ENCODE measurements at regions not wholly inside any gene's neighbourhood (a gene's known extent, or its start where the extent isn't known, plus 50 kb on each side); places are given as distances from the start of the nearest gene placed in this dataset.

GRCh38 chr1:218703836-218704235 is 358.7 kb downstream of the TGFB2 start:
- no TSS peak for BruUV-seq (replicated peaks)

GRCh38 chr1:218705391-218705790 is 360.3 kb downstream of the TGFB2 start:
- peak overlapping the region; percentile 17 for H3K4me3 Mint-ChIP-seq (ENCODE audit: low read depth, unreplicated experiment)
- intact Hi-C loops (cut with micrococcal nuclease; ENCODE audit: unreplicated experiment), result loop anchor here (5.0 to 10.0 kb wide), 5 partner anchors 57 to 469 kb away; partner anchors contain the start of genes LYPLAL1 and TGFB2
- peaks cover 6% of the 10 kb centered on the region for H3K9me3 Mint-ChIP-seq (ENCODE audit: low read depth, unreplicated experiment)
- BruUV-seq (replicated peaks), result no TSS peak
- peaks cover 17% of the 10 kb centered on the region for H3K36me3 Mint-ChIP-seq (ENCODE audit: insufficient read depth, unreplicated experiment)
- DNase-seq, result peak; percentile 36
- peak overlapping the region; percentile 96 for H3K27ac Mint-ChIP-seq (ENCODE audit: unreplicated experiment)
- peaks cover 62% of the 10 kb centered on the region for H3K4me1 Mint-ChIP-seq (ENCODE audit: low read depth, unreplicated experiment)
- CTCF ChIA-PET, result interaction anchor here (0.5 to 3.1 kb wide), 7 partner anchors 9 to 1108 kb away, joined by 3 to 21 read pairs (median 4); no protein-coding TSS in a partner anchor
- H3K27me3 Mint-ChIP-seq (ENCODE audit: unreplicated experiment), result no peaks in the 10 kb centered on the region
- TF ChIP-seq, protein P1, sequence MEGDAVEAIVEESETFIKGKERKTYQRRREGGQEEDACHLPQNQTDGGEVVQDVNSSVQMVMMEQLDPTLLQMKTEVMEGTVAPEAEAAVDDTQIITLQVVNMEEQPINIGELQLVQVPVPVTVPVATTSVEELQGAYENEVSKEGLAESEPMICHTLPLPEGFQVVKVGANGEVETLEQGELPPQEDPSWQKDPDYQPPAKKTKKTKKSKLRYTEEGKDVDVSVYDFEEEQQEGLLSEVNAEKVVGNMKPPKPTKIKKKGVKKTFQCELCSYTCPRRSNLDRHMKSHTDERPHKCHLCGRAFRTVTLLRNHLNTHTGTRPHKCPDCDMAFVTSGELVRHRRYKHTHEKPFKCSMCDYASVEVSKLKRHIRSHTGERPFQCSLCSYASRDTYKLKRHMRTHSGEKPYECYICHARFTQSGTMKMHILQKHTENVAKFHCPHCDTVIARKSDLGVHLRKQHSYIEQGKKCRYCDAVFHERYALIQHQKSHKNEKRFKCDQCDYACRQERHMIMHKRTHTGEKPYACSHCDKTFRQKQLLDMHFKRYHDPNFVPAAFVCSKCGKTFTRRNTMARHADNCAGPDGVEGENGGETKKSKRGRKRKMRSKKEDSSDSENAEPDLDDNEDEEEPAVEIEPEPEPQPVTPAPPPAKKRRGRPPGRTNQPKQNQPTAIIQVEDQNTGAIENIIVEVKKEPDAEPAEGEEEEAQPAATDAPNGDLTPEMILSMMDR (IDR thresholded peaks at IDR 0.05; ENCODE audit: unreplicated experiment), result no peak

More at GRCh38 chr1:218703836-218704235, 358.7 kb downstream of the TGFB2 start:
- CTCF ChIA-PET, result no interaction called here
- TF ChIP-seq, protein P1 (IDR thresholded peaks at IDR 0.05; ENCODE audit: unreplicated experiment), result no peak
- intact Hi-C loops (cut with micrococcal nuclease; ENCODE audit: unreplicated experiment), result loop anchor here (10.0 kb wide), 1 partner anchor 471 kb away; the partner anchor contains the start of gene LYPLAL1
- H3K4me3 Mint-ChIP-seq (ENCODE audit: low read depth, unreplicated experiment), result no peak overlapping the region
- H3K27ac Mint-ChIP-seq (ENCODE audit: unreplicated experiment), result no peak overlapping the region
- H3K27me3 Mint-ChIP-seq (ENCODE audit: unreplicated experiment), result no peaks in the 10 kb centered on the region
- H3K36me3 Mint-ChIP-seq (ENCODE audit: insufficient read depth, unreplicated experiment), result peaks cover 17% of the 10 kb centered on the region
- peaks cover 59% of the 10 kb centered on the region for H3K4me1 Mint-ChIP-seq (ENCODE audit: low read depth, unreplicated experiment)
- DNase-seq, result no peak
- H3K9me3 Mint-ChIP-seq (ENCODE audit: low read depth, unreplicated experiment), result peaks cover 10% of the 10 kb centered on the region

DNA sequence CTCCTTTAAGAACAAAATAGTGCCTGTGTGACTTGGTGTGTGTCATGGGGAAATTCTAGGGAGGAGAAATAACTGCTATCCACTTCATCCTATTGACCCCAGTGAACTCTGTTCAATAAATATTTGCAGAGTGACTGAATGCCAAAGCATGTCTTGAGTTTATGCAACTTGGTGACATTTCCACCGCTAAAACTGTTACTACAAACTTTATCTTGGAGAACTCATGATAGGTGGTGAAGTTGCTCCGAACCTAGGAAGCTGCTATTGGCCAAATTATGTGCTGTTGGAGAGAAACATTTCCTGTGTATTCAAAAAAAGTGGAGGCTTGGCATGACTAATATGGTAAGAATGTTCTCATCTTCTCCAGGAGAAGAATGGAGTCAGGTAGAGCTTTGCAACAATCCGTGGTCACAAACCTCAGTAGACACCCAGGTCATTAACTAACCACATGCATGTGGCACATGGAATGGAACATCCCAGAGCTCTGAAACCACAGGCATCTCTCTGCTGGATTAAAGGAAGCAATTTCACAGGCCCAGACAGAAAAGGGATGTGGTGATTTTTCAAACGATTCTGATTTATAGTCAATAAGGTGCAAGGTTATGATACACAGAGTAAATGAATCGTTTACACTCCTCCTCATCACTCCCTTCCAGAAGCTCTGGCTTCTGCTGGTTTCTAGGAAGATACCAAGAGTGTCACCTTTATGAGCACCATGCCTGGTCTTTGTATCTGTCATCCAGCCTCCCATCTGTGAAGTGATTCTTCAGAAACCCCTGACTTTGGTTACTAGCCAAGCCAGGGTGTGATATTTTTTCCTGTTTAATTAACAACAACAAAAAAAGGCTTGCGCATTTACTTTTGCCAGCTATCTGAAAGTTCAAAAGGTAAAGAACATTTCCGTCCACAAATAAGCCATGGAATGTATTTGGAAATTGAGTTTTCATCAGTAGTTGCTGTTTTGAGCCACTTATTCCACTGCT is 361.1 kb downstream of the TGFB2 start:
- CTCF ChIA-PET, result interaction anchor here (0.6 to 3.1 kb wide), 15 partner anchors 8 to 1107 kb away, joined by 3 to 21 read pairs (median 3); partner anchors contain the start of gene TGFB2
- no TSS peak for BruUV-seq (replicated peaks)
- peak overlapping the region; percentile 17 for H3K4me3 Mint-ChIP-seq (ENCODE audit: low read depth, unreplicated experiment)
- no peaks in the 10 kb centered on the region for H3K27me3 Mint-ChIP-seq (ENCODE audit: unreplicated experiment)
- H3K36me3 Mint-ChIP-seq (ENCODE audit: insufficient read depth, unreplicated experiment), result peaks cover 17% of the 10 kb centered on the region
- peaks cover 62% of the 10 kb centered on the region for H3K4me1 Mint-ChIP-seq (ENCODE audit: low read depth, unreplicated experiment)
- intact Hi-C loops (cut with micrococcal nuclease; ENCODE audit: unreplicated experiment), result loop anchor here (1.0 to 10.0 kb wide), 12 partner anchors 56 to 469 kb away; partner anchors contain the start of genes LYPLAL1 and TGFB2
- peak overlapping the region; percentile 96 for H3K27ac Mint-ChIP-seq (ENCODE audit: unreplicated experiment)
- TF ChIP-seq, protein P1 (IDR thresholded peaks at IDR 0.05; ENCODE audit: unreplicated experiment), result no peak
- H3K9me3 Mint-ChIP-seq (ENCODE audit: low read depth, unreplicated experiment), result peaks cover 5% of the 10 kb centered on the region
- peak; percentile 82 for DNase-seq

GRCh38 chr1:218711001-218711400 is 365.9 kb downstream of the TGFB2 start:
- peaks cover 42% of the 10 kb centered on the region for H3K4me1 Mint-ChIP-seq (ENCODE audit: low read depth, unreplicated experiment)
- intact Hi-C loops (cut with micrococcal nuclease; ENCODE audit: unreplicated experiment), result no loop called here

More at GRCh38 chr1:218711001-218711400, 365.9 kb downstream of the TGFB2 start:
- DNase-seq, result no peak
- Mint-ChIP-seq H3K27me3 (ENCODE audit: unreplicated experiment) (no peaks in the 10 kb centered on the region), H3K9me3 (ENCODE audit: low read depth, unreplicated experiment) (peaks cover 2% of the 10 kb centered on the region), H3K27ac (ENCODE audit: unreplicated experiment) (no peak overlapping the region), H3K36me3 (ENCODE audit: insufficient read depth, unreplicated experiment) (peaks cover 14% of the 10 kb centered on the region), H3K4me3 (ENCODE audit: low read depth, unreplicated experiment) (no peak overlapping the region)
- no TSS peak for BruUV-seq (replicated peaks)
- TF ChIP-seq, protein P1 (IDR thresholded peaks at IDR 0.05; ENCODE audit: unreplicated experiment), result no peak
- CTCF ChIA-PET, result no interaction called here
